ENCODE measurements at regions not wholly inside any gene's neighbourhood (a gene's known extent, or its start where the extent isn't known, plus 50 kb on each side); places are given as distances from the start of the nearest gene placed in this dataset.

DNA sequence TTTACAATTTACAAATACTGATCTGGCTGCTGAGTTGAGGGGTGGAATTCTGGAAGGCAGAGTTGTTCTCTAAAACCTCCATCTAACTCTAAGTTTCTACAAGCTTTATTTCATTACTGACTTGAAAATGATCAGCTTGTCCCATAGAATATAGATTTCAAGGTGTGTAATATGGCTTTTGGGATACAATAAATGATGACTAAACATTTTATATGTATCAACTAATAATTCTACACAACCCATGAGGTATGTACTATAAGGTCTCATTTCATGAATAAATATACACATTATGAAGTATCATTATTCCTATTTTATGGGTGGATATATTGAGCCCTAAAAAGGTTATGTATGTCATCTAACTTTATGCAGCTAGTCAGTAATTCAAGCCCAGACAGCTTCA, 1214.3 kb upstream of the SORCS1 start:
- TF ChIP-seq, protein P1, sequence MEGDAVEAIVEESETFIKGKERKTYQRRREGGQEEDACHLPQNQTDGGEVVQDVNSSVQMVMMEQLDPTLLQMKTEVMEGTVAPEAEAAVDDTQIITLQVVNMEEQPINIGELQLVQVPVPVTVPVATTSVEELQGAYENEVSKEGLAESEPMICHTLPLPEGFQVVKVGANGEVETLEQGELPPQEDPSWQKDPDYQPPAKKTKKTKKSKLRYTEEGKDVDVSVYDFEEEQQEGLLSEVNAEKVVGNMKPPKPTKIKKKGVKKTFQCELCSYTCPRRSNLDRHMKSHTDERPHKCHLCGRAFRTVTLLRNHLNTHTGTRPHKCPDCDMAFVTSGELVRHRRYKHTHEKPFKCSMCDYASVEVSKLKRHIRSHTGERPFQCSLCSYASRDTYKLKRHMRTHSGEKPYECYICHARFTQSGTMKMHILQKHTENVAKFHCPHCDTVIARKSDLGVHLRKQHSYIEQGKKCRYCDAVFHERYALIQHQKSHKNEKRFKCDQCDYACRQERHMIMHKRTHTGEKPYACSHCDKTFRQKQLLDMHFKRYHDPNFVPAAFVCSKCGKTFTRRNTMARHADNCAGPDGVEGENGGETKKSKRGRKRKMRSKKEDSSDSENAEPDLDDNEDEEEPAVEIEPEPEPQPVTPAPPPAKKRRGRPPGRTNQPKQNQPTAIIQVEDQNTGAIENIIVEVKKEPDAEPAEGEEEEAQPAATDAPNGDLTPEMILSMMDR (IDR thresholded peaks at IDR 0.05; ENCODE audit: low read length) = no peak
- TF ChIP-seq EZH2 (IDR thresholded peaks at IDR 0.05; ENCODE audit: borderline replicate concordance, low read length) = no peak

Data from OCI-LY1 (cell line).